Gastroesophageal sphincter (tissue), 4 donors: ENCODE measurements at regions not wholly inside any gene's neighbourhood (a gene's known extent, or its start where the extent isn't known, plus 50 kb on each side); places are given as distances from the start of the nearest gene placed in this dataset.
"Not testable (repeated sequence)": the region's sequence is repeated elsewhere in the genome, so short reads cannot be mapped to it uniquely, and the experiment has no call there.

Source experiments
- ATAC-seq: fragments of 150-250 bp; one replicate; pipeline ENCODE4 v1.9.1; 2016; ENCODE audit warnings: mild to moderate bottlenecking, moderate library complexity
- H3K27ac ChIP-seq, 4 donors: fragments of 200-600 bp; sonication (generic) in 3 of 4; 1 replicate in 3 of 4; 2 replicates in 1 of 4; pipeline ENCODE4 v1.5.1; 2016 to 2019
- H3K27me3 ChIP-seq: fragments of 200-600 bp; sonication (generic); one replicate; pipeline ENCODE4 v1.5.1; 2019
- H3K36me3 ChIP-seq, 2 donors: fragments of 200-600 bp; sonication (generic); one replicate each; pipeline ENCODE4 v1.5.1; 2019; ENCODE audit warnings: control low read depth in 1 of 2
- H3K4me1 ChIP-seq, 3 donors: fragments of 200-600 bp; sonication (generic); 1 replicate in 2 of 3; 2 replicates in 1 of 3; pipeline ENCODE4 v1.5.1; 2016 to 2019; ENCODE audit warnings: control low read depth in 2 of 3
- H3K4me3 ChIP-seq, 2 donors: fragments of 200-600 bp; sonication (generic); one replicate each; pipeline ENCODE4 v1.5.1; 2019; ENCODE audit warnings: mild to moderate bottlenecking in 1 of 2, moderate library complexity in 1 of 2
- H3K9me3 ChIP-seq, 3 donors: fragments of 200-600 bp; sonication (generic); one replicate each; pipeline ENCODE4 v1.5.1; 2017 to 2019; ENCODE audit warnings: control low read depth in 2 of 3
- CTCF ChIP-seq, 4 experiments: fragments of 200-600 bp in 2 of 4; fragments of 450-650 bp in 2 of 4; sonication (generic) in 1 of 4; IDR thresholded peaks; one replicate each; pipeline ENCODE4 v1.5.1; 2017 to 2019; ENCODE audit warnings: antibody characterized with exemption in 4 of 4, mild to moderate bottlenecking in 2 of 4, moderate library complexity in 2 of 4
- EP300 ChIP-seq: sonication (generic); formaldehyde crosslinking; IDR thresholded peaks from one replicate; pipeline ENCODE4 v1.6.1; 2017; ENCODE audit warnings: antibody characterized with exemption, mild to moderate bottlenecking
- POLR2A ChIP-seq, 2 donors: fragments of 450-650 bp; IDR thresholded peaks; one replicate each; pipeline ENCODE4 v1.6.1; 2017; ENCODE audit warnings: antibody characterized with exemption in 2 of 2, mild to moderate bottlenecking in 2 of 2, moderate library complexity in 1 of 2
- POLR2AphosphoS5 ChIP-seq: sonication (generic); formaldehyde crosslinking; IDR thresholded peaks from one replicate; pipeline ENCODE4 v1.6.1; 2017; ENCODE audit warnings: antibody characterized with exemption
- WGBS, 2 donors: methylation state at CpG; one replicate each; pipeline ENCODE4 v1.1.5; 2018; ENCODE audit warnings: low coverage in 1 of 2; 5-methylcytosine and 5-hydroxymethylcytosine counted together

- no peaks in the 10 kb centered on the region for H3K4me1 ChIP-seq
- H3K27ac ChIP-seq, result no peak overlapping the region
- TF ChIP-seq EP300 (no peak), POLR2A (IDR thresholded peaks at IDR 0.05) (no peak), POLR2AphosphoS5 (no peak), CTCF (IDR thresholded peaks at IDR 0.05) (no peak)
These were observed 732.1 kb downstream of the MAT2B start for GRCh38 chr5:164237486-164237885.

GRCh38 chr5:164251781-164252180 lies 746.4 kb downstream of the MAT2B start:
- not testable (repeated sequence) for H3K36me3 ChIP-seq, H3K27ac ChIP-seq, H3K4me3 ChIP-seq, H3K4me1 ChIP-seq, ATAC-seq, H3K27me3 ChIP-seq, H3K9me3 ChIP-seq

More at GRCh38 chr5:164237486-164237885, 732.1 kb downstream of the MAT2B start:
- Histone ChIP-seq H3K36me3 (no peaks in the 10 kb centered on the region), H3K27me3 (no peaks in the 10 kb centered on the region), H3K9me3 (no peaks in the 10 kb centered on the region), H3K4me3 (no peak overlapping the region)
- no peak for ATAC-seq

GRCh38 chr5:164253764-164254163 lies 748.3 kb downstream of the MAT2B start:
- Histone ChIP-seq H3K4me1 (no peaks in the 10 kb centered on the region), H3K27ac (no peak overlapping the region), H3K9me3 (no peaks in the 10 kb centered on the region), H3K4me3 (no peak overlapping the region), H3K27me3 (no peaks in the 10 kb centered on the region), H3K36me3 (no peaks in the 10 kb centered on the region)
- no peak for ATAC-seq
- 74 to 90% methylated on average over 3 of the region's 3 CpGs for WGBS, 2 donors
- TF ChIP-seq CTCF (IDR thresholded peaks at IDR 0.05), result no peak
- TF ChIP-seq POLR2A (IDR thresholded peaks at IDR 0.05), result no peak
- TF ChIP-seq EP300, result no peak
- no peak for TF ChIP-seq POLR2AphosphoS5

GRCh38 chr5:164255598-164256213 lies 750.3 kb downstream of the MAT2B start:
- Histone ChIP-seq H3K36me3 (no peaks in the 10 kb centered on the region), H3K27me3 (no peaks in the 10 kb centered on the region), H3K9me3 (no peaks in the 10 kb centered on the region), H3K4me3 (no peak overlapping the region), H3K4me1 (no peaks in the 10 kb centered on the region), H3K27ac (no peak overlapping the region)
- WGBS, 2 donors, result 61 to 64% methylated on average over 3 of the region's 3 CpGs
- TF ChIP-seq EP300 (no peak), POLR2AphosphoS5 (no peak), CTCF (IDR thresholded peaks at IDR 0.05) (no peak), POLR2A (IDR thresholded peaks at IDR 0.05) (no peak)
- ATAC-seq, result no peak

GRCh38 chr5:164256351-164256750 lies 750.9 kb downstream of the MAT2B start:
- no peaks in the 10 kb centered on the region for H3K27me3 ChIP-seq
- no peaks in the 10 kb centered on the region for H3K4me1 ChIP-seq
- no peak for ATAC-seq
- H3K36me3 ChIP-seq, result no peaks in the 10 kb centered on the region
- H3K9me3 ChIP-seq, result no peaks in the 10 kb centered on the region
- H3K27ac ChIP-seq, result no peak overlapping the region
- H3K4me3 ChIP-seq, result no peak overlapping the region
- WGBS, 2 donors, result 73 to 75% methylated on average over 1 of the region's 1 CpG
- no peak for TF ChIP-seq POLR2AphosphoS5
- TF ChIP-seq CTCF (IDR thresholded peaks at IDR 0.05), result no peak
- TF ChIP-seq POLR2A (IDR thresholded peaks at IDR 0.05), result no peak
- no peak for TF ChIP-seq EP300
